NCI-H146 treated with DMSO at 0.1 percent for 48 hours (cell line): ENCODE measurements at regions not wholly inside any gene's neighbourhood (a gene's known extent, or its start where the extent isn't known, plus 50 kb on each side); places are given as distances from the start of the nearest gene placed in this dataset.

ENCODE experiments used
- DNase-seq: peaks from one replicate; lab custom pipeline; 2025; ENCODE audit not compliant: unreplicated experiment; lab: John Stamatoyannopoulos, UW

GRCh38 chr4:181692965-181693364 lies 550.2 kb upstream of the TENM3 start:
- DNase-seq, result no peak

GRCh38 chr4:181693517-181693916 lies 549.7 kb upstream of the TENM3 start:
- DNase-seq, result no peak

- DNase-seq, result no peak
These were observed 545.0 kb upstream of the TENM3 start for GRCh38 chr4:181698221-181698620.

GRCh38 chr4:181701214-181701613 lies 542.0 kb upstream of the TENM3 start:
- DNase-seq, result no peak

- no peak for DNase-seq
These were observed 541.3 kb upstream of the TENM3 start for GRCh38 chr4:181701894-181702293.

- DNase-seq, result peak; percentile 79
These were observed 540.2 kb upstream of the TENM3 start for GRCh38 chr4:181702864-181703495.

- DNase-seq, result no peak
These were observed 533.1 kb upstream of the TENM3 start for GRCh38 chr4:181710143-181710542.

GRCh38 chr4:181711387-181711786 lies 531.8 kb upstream of the TENM3 start:
- no peak for DNase-seq

GRCh38 chr4:181728305-181728966 lies 514.8 kb upstream of the TENM3 start:
- DNase-seq, result no peak

- DNase-seq, result no peak
These were observed 511.3 kb upstream of the TENM3 start for GRCh38 chr4:181731900-181732299.

- no peak for DNase-seq
These were observed 505.5 kb upstream of the TENM3 start for GRCh38 chr4:181737744-181738143.

- no peak for DNase-seq
These were observed 504.2 kb upstream of the TENM3 start for GRCh38 chr4:181739031-181739430.

GRCh38 chr4:181741513-181741912 lies 501.7 kb upstream of the TENM3 start:
- no peak for DNase-seq

- peak; percentile 68 for DNase-seq
These were observed 497.1 kb upstream of the TENM3 start for GRCh38 chr4:181745933-181746625.

GRCh38 chr4:181748581-181748980 lies 494.6 kb upstream of the TENM3 start:
- DNase-seq, result no peak

- DNase-seq, result no peak
These were observed 490.7 kb upstream of the TENM3 start for GRCh38 chr4:181752516-181752915.

- DNase-seq, result peak; percentile 46
These were observed 490.0 kb upstream of the TENM3 start for GRCh38 chr4:181753207-181753606.

GRCh38 chr4:181755846-181756245 lies 487.4 kb upstream of the TENM3 start:
- no peak for DNase-seq

GRCh38 chr4:181756451-181757095 lies 486.6 kb upstream of the TENM3 start:
- no peak for DNase-seq

- no peak for DNase-seq
These were observed 486.1 kb upstream of the TENM3 start for GRCh38 chr4:181757098-181757497.

GRCh38 chr4:181757910-181758660 lies 485.1 kb upstream of the TENM3 start:
- peak; percentile 81 for DNase-seq
